HEK293 (cell line): ENCODE measurements at regions not wholly inside any gene's neighbourhood (a gene's known extent, or its start where the extent isn't known, plus 50 kb on each side); places are given as distances from the start of the nearest gene placed in this dataset.

ENCODE experiments used
- CTCF ChIA-PET: fragments of 350-600 bp; formaldehyde crosslinking; extraction: SDS; loops from one replicate; lab custom pipeline; 2021; ENCODE audit warnings: antibody characterized with exemption; lab: Yijun Ruan, JAX
- POLR2A ChIA-PET: fragments of 300-600 bp; formaldehyde crosslinking; extraction: SDS; loops from one replicate; lab custom pipeline; 2020; ENCODE audit warnings: antibody characterized with exemption, inconsistent platforms; lab: Yijun Ruan, JAX
- H3K27ac ChIP-seq: fragments of 200-500 bp; sonication (Bioruptor generic); 2 replicates; pipeline ENCODE4 v1.5.1; 2014; ENCODE audit warnings: low read depth, low read length, control low read depth, inconsistent platforms; ENCODE audit errors: extremely low read depth
- H3K36me3 ChIP-seq, 2 experiments: fragments of 200-500 bp in 1 of 2; sonication (Bioruptor generic) in 1 of 2; 1 replicate in 1 of 2; 2 replicates in 1 of 2; pipeline ENCODE4 v1.5.1; 2014 to 2017; ENCODE audit warnings: inconsistent platforms in 2 of 2, low read length in 2 of 2; ENCODE audit not compliant: control insufficient read depth in 2 of 2, insufficient read depth in 1 of 2
- H3K4me1 ChIP-seq: fragments of 200-500 bp; sonication (Bioruptor generic); 2 replicates; pipeline ENCODE4 v1.5.1; 2014; ENCODE audit warnings: mild to moderate bottlenecking, low read length, inconsistent platforms; ENCODE audit not compliant: control insufficient read depth, insufficient read depth
- H3K4me3 ChIP-seq: 2 replicates; pipeline ENCODE4 v1.5.1; 2011; ENCODE audit warnings: low read depth, mild to moderate bottlenecking, control low read depth, low read length, moderate library complexity
- H3K9me3 ChIP-seq: fragments of 200-500 bp; sonication (Bioruptor generic); 2 replicates; pipeline ENCODE4 v1.5.1; 2014; ENCODE audit warnings: low read depth, low read length, inconsistent platforms; ENCODE audit not compliant: control insufficient read depth, insufficient read depth
- FEZF1 ChIP-seq: fragments of 450-650 bp; formaldehyde crosslinking; IDR thresholded peaks from 2 replicates; pipeline ENCODE4 v1.5.1; 2016; ENCODE audit warnings: missing biosample characterization, missing genetic modification characterization
- WT1 ChIP-seq: fragments of 450-650 bp; formaldehyde crosslinking; IDR thresholded peaks from 2 replicates; pipeline ENCODE4 v1.5.1; 2016; ENCODE audit warnings: missing biosample characterization, missing genetic modification characterization
- YY1 ChIP-seq: fragments of 450-650 bp; formaldehyde crosslinking; IDR thresholded peaks from 2 replicates; pipeline ENCODE4 v1.5.1; 2018; ENCODE audit warnings: missing biosample characterization, missing genetic modification characterization
- ZBTB17 ChIP-seq: fragments of 450-650 bp; formaldehyde crosslinking; IDR thresholded peaks from 2 replicates; pipeline ENCODE4 v1.5.1; 2016; ENCODE audit warnings: missing biosample characterization, missing genetic modification characterization
- ZIC2 ChIP-seq: fragments of 450-650 bp; formaldehyde crosslinking; IDR thresholded peaks from 2 replicates; pipeline ENCODE4 v1.5.1; 2016; ENCODE audit warnings: missing biosample characterization, missing genetic modification characterization
- ZNF10 ChIP-seq: fragments of 450-650 bp; formaldehyde crosslinking; IDR thresholded peaks from 2 replicates; pipeline ENCODE4 v1.5.1; 2017; ENCODE audit warnings: missing biosample characterization, missing genetic modification characterization
- ZNF114 ChIP-seq: fragments of 450-650 bp; formaldehyde crosslinking; IDR thresholded peaks from 2 replicates; pipeline ENCODE4 v1.5.0; 2017; ENCODE audit warnings: missing biosample characterization, missing genetic modification characterization
- ZNF302 ChIP-seq: fragments of 450-650 bp; formaldehyde crosslinking; IDR thresholded peaks from 2 replicates; pipeline ENCODE4 v1.5.1; 2016; ENCODE audit warnings: missing biosample characterization, missing genetic modification characterization, low read depth
- ZNF629 ChIP-seq: fragments of 450-650 bp; formaldehyde crosslinking; IDR thresholded peaks from 2 replicates; pipeline ENCODE4 v1.5.1; 2017; ENCODE audit warnings: missing biosample characterization, missing genetic modification characterization
- TF ChIP-seq, protein P1 (sequence below): fragments of 450-650 bp; formaldehyde crosslinking; IDR thresholded peaks from 2 replicates; pipeline ENCODE4 v1.5.1; 2016; ENCODE audit warnings: missing biosample characterization, missing genetic modification characterization, borderline replicate concordance
- TF ChIP-seq, protein P2 (sequence below): IDR thresholded peaks from 2 replicates; pipeline ENCODE4 v1.6.1; 2011; ENCODE audit warnings: mild to moderate bottlenecking, low read depth, low read length, borderline replicate concordance

- TF ChIP-seq WT1 (tag by site-specific recombination): peak; percentile 78
- TF ChIP-seq, protein P1, sequence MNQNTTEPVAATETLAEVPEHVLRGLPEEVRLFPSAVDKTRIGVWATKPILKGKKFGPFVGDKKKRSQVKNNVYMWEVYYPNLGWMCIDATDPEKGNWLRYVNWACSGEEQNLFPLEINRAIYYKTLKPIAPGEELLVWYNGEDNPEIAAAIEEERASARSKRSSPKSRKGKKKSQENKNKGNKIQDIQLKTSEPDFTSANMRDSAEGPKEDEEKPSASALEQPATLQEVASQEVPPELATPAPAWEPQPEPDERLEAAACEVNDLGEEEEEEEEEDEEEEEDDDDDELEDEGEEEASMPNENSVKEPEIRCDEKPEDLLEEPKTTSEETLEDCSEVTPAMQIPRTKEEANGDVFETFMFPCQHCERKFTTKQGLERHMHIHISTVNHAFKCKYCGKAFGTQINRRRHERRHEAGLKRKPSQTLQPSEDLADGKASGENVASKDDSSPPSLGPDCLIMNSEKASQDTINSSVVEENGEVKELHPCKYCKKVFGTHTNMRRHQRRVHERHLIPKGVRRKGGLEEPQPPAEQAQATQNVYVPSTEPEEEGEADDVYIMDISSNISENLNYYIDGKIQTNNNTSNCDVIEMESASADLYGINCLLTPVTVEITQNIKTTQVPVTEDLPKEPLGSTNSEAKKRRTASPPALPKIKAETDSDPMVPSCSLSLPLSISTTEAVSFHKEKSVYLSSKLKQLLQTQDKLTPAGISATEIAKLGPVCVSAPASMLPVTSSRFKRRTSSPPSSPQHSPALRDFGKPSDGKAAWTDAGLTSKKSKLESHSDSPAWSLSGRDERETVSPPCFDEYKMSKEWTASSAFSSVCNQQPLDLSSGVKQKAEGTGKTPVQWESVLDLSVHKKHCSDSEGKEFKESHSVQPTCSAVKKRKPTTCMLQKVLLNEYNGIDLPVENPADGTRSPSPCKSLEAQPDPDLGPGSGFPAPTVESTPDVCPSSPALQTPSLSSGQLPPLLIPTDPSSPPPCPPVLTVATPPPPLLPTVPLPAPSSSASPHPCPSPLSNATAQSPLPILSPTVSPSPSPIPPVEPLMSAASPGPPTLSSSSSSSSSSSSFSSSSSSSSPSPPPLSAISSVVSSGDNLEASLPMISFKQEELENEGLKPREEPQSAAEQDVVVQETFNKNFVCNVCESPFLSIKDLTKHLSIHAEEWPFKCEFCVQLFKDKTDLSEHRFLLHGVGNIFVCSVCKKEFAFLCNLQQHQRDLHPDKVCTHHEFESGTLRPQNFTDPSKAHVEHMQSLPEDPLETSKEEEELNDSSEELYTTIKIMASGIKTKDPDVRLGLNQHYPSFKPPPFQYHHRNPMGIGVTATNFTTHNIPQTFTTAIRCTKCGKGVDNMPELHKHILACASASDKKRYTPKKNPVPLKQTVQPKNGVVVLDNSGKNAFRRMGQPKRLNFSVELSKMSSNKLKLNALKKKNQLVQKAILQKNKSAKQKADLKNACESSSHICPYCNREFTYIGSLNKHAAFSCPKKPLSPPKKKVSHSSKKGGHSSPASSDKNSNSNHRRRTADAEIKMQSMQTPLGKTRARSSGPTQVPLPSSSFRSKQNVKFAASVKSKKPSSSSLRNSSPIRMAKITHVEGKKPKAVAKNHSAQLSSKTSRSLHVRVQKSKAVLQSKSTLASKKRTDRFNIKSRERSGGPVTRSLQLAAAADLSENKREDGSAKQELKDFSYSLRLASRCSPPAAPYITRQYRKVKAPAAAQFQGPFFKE: no peak
- no peaks in the 10 kb centered on the region for H3K9me3 ChIP-seq
- ChIA-PET POLR2A (no interaction called here), CTCF (no interaction called here)
- no peak overlapping the region for H3K27ac ChIP-seq
- no peaks in the 10 kb centered on the region for H3K36me3 ChIP-seq
- H3K4me1 ChIP-seq: peaks cover 4% of the 10 kb centered on the region; the same call in 1 of the 2 replicates
- H3K4me3 ChIP-seq: no peak overlapping the region
Observed at GRCh38 chr1:91578320-91579109, 77.9 kb downstream of the CDC7 start.

- Histone ChIP-seq H3K4me3 (no peak overlapping the region), H3K9me3 (no peaks in the 10 kb centered on the region)
- TF ChIP-seq FEZF1 (tag by site-specific recombination) (peak; percentile 59; the same call in 1 of the 2 replicates), YY1 (tag by site-specific recombination) (no peak)
- TF ChIP-seq, all 188 proteins: peak for 1
- POLR2A ChIA-PET: no interaction called here
- Histone ChIP-seq H3K27ac (no peak overlapping the region), H3K4me1 (peaks cover 4% of the 10 kb centered on the region; the same call in 1 of the 2 replicates), H3K36me3 (no peaks in the 10 kb centered on the region)
- CTCF ChIA-PET: no interaction called here
Observed at GRCh38 chr1:91579658-91580228, 79.1 kb downstream of the CDC7 start.

- POLR2A ChIA-PET: no interaction called here
- no peaks in the 10 kb centered on the region for H3K36me3 ChIP-seq
- no peak overlapping the region for H3K4me3 ChIP-seq
- CTCF ChIA-PET: no interaction called here
- H3K9me3 ChIP-seq: no peaks in the 10 kb centered on the region
- no peaks in the 10 kb centered on the region for H3K4me1 ChIP-seq
- peak; percentile 32; the same call in 1 of the 2 replicates for TF ChIP-seq ZNF10
- TF ChIP-seq ZIC2 (tag by site-specific recombination): peak; percentile 26; the same call in 1 of the 2 replicates
- TF ChIP-seq ZNF114: no peak
- H3K27ac ChIP-seq: no peak overlapping the region
Observed at GRCh38 chr1:91582431-91582921, 81.8 kb downstream of the CDC7 start.

DNA sequence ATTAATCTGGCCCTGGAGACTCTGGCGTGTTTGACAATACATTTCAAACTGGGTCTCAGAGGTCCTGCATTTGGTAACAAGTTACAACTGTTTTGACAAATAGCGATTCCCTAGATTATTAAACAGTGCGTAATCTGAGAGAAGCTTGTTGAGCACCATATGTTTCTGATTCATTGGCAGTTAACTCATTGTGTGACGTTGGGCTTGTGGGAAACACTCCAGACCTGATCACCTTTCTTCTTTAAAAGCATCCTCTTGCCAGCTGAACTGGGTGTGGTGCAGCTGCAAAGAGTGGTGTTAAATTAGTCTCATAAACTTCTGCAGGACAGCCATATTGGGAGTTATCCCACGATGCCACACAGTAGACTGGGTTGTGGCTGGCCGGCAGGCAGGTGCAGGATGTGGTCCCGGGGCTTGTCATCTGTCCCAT, 82.7 kb downstream of the CDC7 start:
- POLR2A ChIA-PET: no interaction called here
- TF ChIP-seq ZBTB17 (tag by site-specific recombination) (no peak), ZNF629 (tag by site-specific recombination) (0 out of 2 replicates have a peak, but pooled peaks have one; percentile 19), ZNF302 (tag by site-specific recombination) (no peak)
- TF ChIP-seq, protein P2, sequence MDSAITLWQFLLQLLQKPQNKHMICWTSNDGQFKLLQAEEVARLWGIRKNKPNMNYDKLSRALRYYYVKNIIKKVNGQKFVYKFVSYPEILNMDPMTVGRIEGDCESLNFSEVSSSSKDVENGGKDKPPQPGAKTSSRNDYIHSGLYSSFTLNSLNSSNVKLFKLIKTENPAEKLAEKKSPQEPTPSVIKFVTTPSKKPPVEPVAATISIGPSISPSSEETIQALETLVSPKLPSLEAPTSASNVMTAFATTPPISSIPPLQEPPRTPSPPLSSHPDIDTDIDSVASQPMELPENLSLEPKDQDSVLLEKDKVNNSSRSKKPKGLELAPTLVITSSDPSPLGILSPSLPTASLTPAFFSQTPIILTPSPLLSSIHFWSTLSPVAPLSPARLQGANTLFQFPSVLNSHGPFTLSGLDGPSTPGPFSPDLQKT: no peak

More for the DNA sequence above, 82.7 kb downstream of the CDC7 start:
- Histone ChIP-seq H3K9me3 (no peaks in the 10 kb centered on the region), H3K4me3 (no peak overlapping the region), H3K4me1 (no peaks in the 10 kb centered on the region), H3K36me3 (no peaks in the 10 kb centered on the region), H3K27ac (no peak overlapping the region)
- CTCF ChIA-PET: no interaction called here
